Small intestine (tissue), 7 donors: ENCODE measurements at regions not wholly inside any gene's neighbourhood (a gene's known extent, or its start where the extent isn't known, plus 50 kb on each side); places are given as distances from the start of the nearest gene placed in this dataset.
A peak's percentile ranks its signal among the peaks of the same experiment; 100 is the strongest.

Experiments
- DNase-seq, 2 donors: peaks; one replicate each; pipeline versions ENCODE4 v3.0.0 to v3.0.0-alpha.2; 2013
- FAIRE-seq: peaks from 2 replicates; lab custom pipeline; 2012; peaks lifted over from hg19 to GRCh38; lab: Jason Lieb, UNC
- H3K27ac ChIP-seq, 3 donors: one replicate each; pipeline ENCODE4 v1.5.1; 2013; ENCODE audit warnings: low read length in 2 of 3, mild to moderate bottlenecking in 2 of 3, control low read depth in 1 of 3, inconsistent platforms in 1 of 3, low read depth in 1 of 3, moderate library complexity in 1 of 3
- H3K27me3 ChIP-seq, 3 donors: one replicate each; pipeline ENCODE4 v1.6.1; 2013; ENCODE audit warnings: low read length in 3 of 3, inconsistent platforms in 1 of 3; ENCODE audit not compliant: control insufficient read depth in 3 of 3, insufficient read depth in 3 of 3
- H3K36me3 ChIP-seq, 3 donors: one replicate each; pipeline ENCODE4 v1.6.1; 2013; ENCODE audit warnings: low read length in 3 of 3, inconsistent platforms in 1 of 3, low read depth in 1 of 3, mild to moderate bottlenecking in 1 of 3, moderate library complexity in 1 of 3; ENCODE audit not compliant: control insufficient read depth in 3 of 3, insufficient read depth in 2 of 3
- H3K4me1 ChIP-seq, 3 donors: one replicate each; pipeline ENCODE4 v1.6.1; 2013; ENCODE audit warnings: low read length in 2 of 3, inconsistent platforms in 1 of 3, low read depth in 1 of 3, mild to moderate bottlenecking in 1 of 3, moderate library complexity in 1 of 3; ENCODE audit not compliant: control insufficient read depth in 3 of 3, insufficient read depth in 2 of 3
- H3K4me3 ChIP-seq, 3 donors: one replicate each; pipeline ENCODE4 v1.5.1; 2013; ENCODE audit warnings: low read length in 3 of 3, control low read depth in 1 of 3, inconsistent platforms in 1 of 3, low read depth in 1 of 3, mild to moderate bottlenecking in 1 of 3, moderate library complexity in 1 of 3
- H3K9me3 ChIP-seq, 2 donors: one replicate each; pipeline ENCODE4 v1.6.1; 2013; ENCODE audit warnings: low read depth in 1 of 2, low read length in 1 of 2; ENCODE audit not compliant: control insufficient read depth in 2 of 2, insufficient read depth in 1 of 2
- WGBS, 3 donors: extraction: QIAGEN DNeasy Blood & Tissue Kit; methylation state at CpG; one replicate each; pipeline ENCODE4 v1.1.7; 2013; 5-methylcytosine and 5-hydroxymethylcytosine counted together
- donor health status: healthy with polysubstance abuse.
- donor health status: control.
- donor health status: control.
- donor health status: Bipolar disorder and iron deficiency.
- donor health status: healthy.

DNA sequence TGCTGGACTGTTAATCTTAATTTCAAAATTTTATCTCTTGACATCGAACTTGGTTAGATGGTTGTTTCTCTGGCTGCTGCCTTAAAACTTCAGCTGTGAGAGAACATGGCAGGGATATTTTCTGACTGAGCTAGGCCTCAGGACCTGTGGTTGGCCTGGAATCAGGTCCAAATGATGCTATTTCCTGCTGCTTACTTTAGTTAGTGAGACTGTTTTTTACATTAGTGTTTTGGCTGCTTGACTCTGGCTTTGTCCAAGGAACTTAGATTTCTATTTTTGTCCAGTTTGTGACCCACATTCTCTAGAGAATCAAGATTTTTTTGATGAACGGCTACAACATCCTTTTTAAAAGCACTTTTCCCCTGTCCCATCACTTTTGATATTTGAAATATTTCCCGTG, 497.9 kb upstream of the SGO1 start:
- Histone ChIP-seq H3K9me3 (no peaks in the 10 kb centered on the region), H3K4me3 (no peak overlapping the region), H3K4me1 (no peaks in the 10 kb centered on the region), H3K27me3 (no peaks in the 10 kb centered on the region), H3K36me3 (no peaks in the 10 kb centered on the region), H3K27ac (no peak overlapping the region)
- WGBS, 3 donors, result 59 to 82% (median 75%) methylated on average over 3 of the region's 3 CpGs
- DNase-seq (no peak), FAIRE-seq (no peak)

DNA sequence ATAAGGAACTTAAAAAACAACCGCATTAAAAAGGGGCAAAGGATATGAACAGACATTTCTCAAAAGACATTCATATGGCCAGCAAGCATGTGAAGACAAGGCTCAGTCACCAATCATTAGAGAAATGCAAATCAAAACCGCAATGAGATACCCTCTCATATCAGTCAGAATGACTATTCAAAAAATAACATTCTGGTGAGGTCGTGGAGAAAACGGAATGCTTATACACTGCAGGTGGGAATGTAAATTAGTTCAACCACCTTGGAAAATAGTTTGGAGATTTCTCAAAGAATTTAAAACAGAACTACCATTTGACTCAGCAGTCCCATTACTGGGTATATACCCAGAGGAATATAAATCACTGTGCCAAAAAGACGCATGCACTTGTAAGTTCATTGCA, 496.6 kb upstream of the SGO1 start:
- H3K27ac ChIP-seq, result no peak overlapping the region
- H3K36me3 ChIP-seq, result no peaks in the 10 kb centered on the region
- WGBS, 3 donors, result 78 to 87% (median 86%) methylated on average over 5 of the region's 5 CpGs
- FAIRE-seq (no peak), DNase-seq (no peak)
- no peaks in the 10 kb centered on the region for H3K9me3 ChIP-seq
- H3K4me1 ChIP-seq, result no peaks in the 10 kb centered on the region
- no peak overlapping the region for H3K4me3 ChIP-seq
- H3K27me3 ChIP-seq, result no peaks in the 10 kb centered on the region

DNA sequence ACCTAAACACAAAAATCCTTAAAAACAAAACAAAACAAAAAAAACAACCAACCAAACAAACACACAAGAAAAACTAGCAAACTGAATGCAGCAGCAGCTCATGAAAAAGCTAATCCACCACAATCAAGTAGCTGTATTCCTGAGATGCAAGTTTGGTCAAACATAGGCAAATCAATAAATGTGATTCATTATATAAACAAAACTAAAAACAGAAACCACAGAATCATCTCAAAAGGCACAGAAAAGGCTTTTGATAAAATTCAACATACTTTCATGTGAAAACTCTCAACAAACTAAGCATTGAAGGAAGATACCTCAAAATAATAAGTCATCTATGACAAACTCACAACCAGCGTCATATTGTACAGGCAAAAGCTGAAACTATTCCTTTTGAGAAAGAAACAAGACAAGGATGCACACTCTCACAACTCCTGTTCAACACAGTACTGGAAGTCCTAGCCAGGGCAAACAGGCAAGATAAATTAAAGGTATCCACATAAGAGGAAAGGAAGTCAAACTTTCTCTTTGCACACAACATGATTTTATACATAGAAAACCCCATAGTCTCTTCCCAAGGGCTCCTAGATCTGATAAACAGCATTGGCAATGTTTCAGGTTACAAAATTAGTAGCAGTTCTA, 495.1 kb upstream of the SGO1 start:
- 68 to 83% (median 80%) methylated on average over 1 of the region's 1 CpG for WGBS, 3 donors
- FAIRE-seq (no peak), DNase-seq (no peak)
- no peaks in the 10 kb centered on the region for H3K4me1 ChIP-seq
- no peaks in the 10 kb centered on the region for H3K9me3 ChIP-seq
- no peak overlapping the region for H3K4me3 ChIP-seq
- H3K27me3 ChIP-seq, result no peaks in the 10 kb centered on the region
- H3K36me3 ChIP-seq, result no peaks in the 10 kb centered on the region
- no peak overlapping the region for H3K27ac ChIP-seq

DNA sequence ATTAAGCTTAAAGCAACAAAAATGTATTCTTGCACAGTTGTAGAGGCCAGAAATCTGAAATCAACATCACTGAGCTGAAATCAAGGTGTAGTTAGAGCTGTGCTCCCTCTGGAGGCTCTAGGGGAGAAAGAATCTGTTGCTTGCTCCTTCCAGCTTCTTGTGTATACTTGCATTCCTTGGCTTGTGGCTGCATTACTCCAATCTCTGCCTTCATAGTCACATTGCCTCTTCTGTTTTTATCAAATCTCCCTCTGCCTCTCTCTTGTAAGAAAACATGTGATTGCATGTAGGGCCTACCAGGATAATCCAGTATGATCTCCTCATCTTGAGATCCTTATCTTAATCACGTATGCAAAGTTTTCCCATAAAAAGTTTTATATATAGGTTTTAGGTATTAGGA, 487.9 kb upstream of the SGO1 start:
- DNase-seq (no peak), FAIRE-seq (no peak)
- no peaks in the 10 kb centered on the region for H3K27me3 ChIP-seq
- H3K9me3 ChIP-seq, result peaks cover 0 to 3% of the 10 kb centered on the region in 2 donors
- no peaks in the 10 kb centered on the region for H3K36me3 ChIP-seq
- no peak overlapping the region for H3K4me3 ChIP-seq
- no peak overlapping the region for H3K27ac ChIP-seq
- no peaks in the 10 kb centered on the region for H3K4me1 ChIP-seq
- WGBS, 3 donors, result 70 to 87% (median 73%) methylated on average over 1 of the region's 1 CpG

GRCh38 chr3:20669675-20670074, 483.7 kb upstream of the SGO1 start:
- WGBS, 3 donors, result 26 to 55% (median 35%) methylated on average over 2 of the region's 2 CpGs
- Histone ChIP-seq H3K4me1 (no peaks in the 10 kb centered on the region), H3K36me3 (no peaks in the 10 kb centered on the region), H3K27ac (no peak overlapping the region), H3K27me3 (no peaks in the 10 kb centered on the region), H3K9me3 (peaks cover 0 to 3% of the 10 kb centered on the region in 2 donors), H3K4me3 (no peak overlapping the region)
- no peak for DNase-seq
- no peak for FAIRE-seq

- 36 to 50% (median 47%) methylated on average over 5 of the region's 5 CpGs for WGBS, 3 donors
- H3K27me3 ChIP-seq, result no peaks in the 10 kb centered on the region
- FAIRE-seq (no peak), DNase-seq (no peak)
- no peak overlapping the region for H3K4me3 ChIP-seq
- no peaks in the 10 kb centered on the region for H3K36me3 ChIP-seq
- no peaks in the 10 kb centered on the region for H3K4me1 ChIP-seq
- H3K27ac ChIP-seq, result no peak overlapping the region
- H3K9me3 ChIP-seq, result peaks cover 0 to 3% of the 10 kb centered on the region in 2 donors
These were observed 483.2 kb upstream of the SGO1 start for GRCh38 chr3:20669184-20669583.

GRCh38 chr3:20668411-20668810, 482.4 kb upstream of the SGO1 start:
- H3K4me3 ChIP-seq, result no peak overlapping the region
- no peaks in the 10 kb centered on the region for H3K36me3 ChIP-seq
- WGBS, 3 donors, result 76 to 86% (median 78%) methylated on average over 3 of the region's 3 CpGs
- no peaks in the 10 kb centered on the region for H3K27me3 ChIP-seq
- FAIRE-seq (no peak), DNase-seq (peak in 1 of 2 donors; percentile 1)
- H3K4me1 ChIP-seq, result no peaks in the 10 kb centered on the region
- no peaks in the 10 kb centered on the region for H3K9me3 ChIP-seq
- H3K27ac ChIP-seq, result no peak overlapping the region

DNA sequence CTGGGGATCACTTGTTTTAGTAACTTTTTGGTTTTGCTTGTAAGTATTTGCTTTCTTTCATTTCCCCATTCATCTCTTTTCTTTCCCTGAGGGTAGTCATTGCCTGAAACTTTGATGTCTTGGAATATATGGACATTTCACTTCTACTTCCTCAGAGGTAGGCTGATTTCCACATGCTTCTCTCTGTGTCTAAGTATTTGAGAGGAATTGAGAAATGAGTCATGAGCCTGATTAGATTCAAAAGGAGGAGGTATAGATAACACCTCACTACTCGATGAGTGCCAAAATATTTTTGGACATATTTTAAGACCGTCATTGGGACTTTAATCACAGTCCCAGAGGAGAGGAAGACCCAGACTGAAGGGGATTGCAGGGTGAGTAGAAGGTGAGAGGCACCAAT, 480.1 kb upstream of the SGO1 start:
- DNase-seq, result no peak
- H3K27ac ChIP-seq, result no peak overlapping the region
- H3K36me3 ChIP-seq, result no peaks in the 10 kb centered on the region
- no peaks in the 10 kb centered on the region for H3K9me3 ChIP-seq
- no peak overlapping the region for H3K4me3 ChIP-seq
- 68 to 86% (median 81%) methylated on average over 2 of the region's 2 CpGs for WGBS, 3 donors
- no peak for FAIRE-seq
- H3K4me1 ChIP-seq, result no peaks in the 10 kb centered on the region
- H3K27me3 ChIP-seq, result no peaks in the 10 kb centered on the region

DNA sequence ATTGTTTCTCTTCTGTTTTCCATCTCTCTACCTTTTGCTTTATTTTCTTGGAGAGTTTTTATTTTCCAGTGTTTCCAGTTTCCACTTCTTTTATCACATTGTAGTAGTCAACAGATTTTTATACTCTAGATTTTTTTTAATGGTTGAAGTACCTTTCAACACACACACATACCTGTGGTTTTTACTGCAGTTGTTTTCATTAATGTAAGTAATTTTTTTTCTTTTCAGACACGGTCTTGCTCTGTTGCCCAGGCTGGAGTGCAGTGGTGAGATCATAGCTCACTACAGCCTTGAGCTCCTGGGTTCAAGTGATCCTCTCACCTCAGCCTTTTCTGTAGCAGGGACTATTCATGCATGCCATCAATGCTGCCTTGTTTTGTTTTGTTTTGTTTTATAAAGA, 472.5 kb upstream of the SGO1 start:
- no peak overlapping the region for H3K4me3 ChIP-seq
- no peak for FAIRE-seq
- H3K9me3 ChIP-seq, result peaks cover 0 to 7% of the 10 kb centered on the region in 2 donors
- no peak for DNase-seq
- WGBS, 3 donors, result 71 to 82% (median 76%) methylated on average over 1 of the region's 1 CpG
- H3K4me1 ChIP-seq, result no peaks in the 10 kb centered on the region
- H3K27me3 ChIP-seq, result no peaks in the 10 kb centered on the region
- no peaks in the 10 kb centered on the region for H3K36me3 ChIP-seq
- no peak overlapping the region for H3K27ac ChIP-seq
